KMS-11 (cell line): ENCODE measurements at regions not wholly inside any gene's neighbourhood (a gene's known extent, or its start where the extent isn't known, plus 50 kb on each side); places are given as distances from the start of the nearest gene placed in this dataset.

Source experiments
- H2AFZ ChIP-seq: fragments of 200-600 bp; sonication (generic); 2 replicates; pipeline ENCODE4 v1.6.1; 2016; ENCODE audit warnings: antibody characterized with exemption, mixed run types, low read depth
- H3K27ac ChIP-seq: fragments of 200-600 bp; sonication (generic); 2 replicates; pipeline ENCODE4 v1.6.1; 2016; ENCODE audit warnings: mild to moderate bottlenecking, mixed run types
- H3K27me3 ChIP-seq: fragments of 200-600 bp; sonication (generic); 2 replicates; pipeline ENCODE4 v1.6.1; 2017; ENCODE audit warnings: mild to moderate bottlenecking, low read depth, mixed run types, moderate library complexity; ENCODE audit not compliant: insufficient read depth
- H3K36me3 ChIP-seq: fragments of 200-600 bp; sonication (generic); 2 replicates; pipeline ENCODE4 v1.6.1; 2017; ENCODE audit warnings: mild to moderate bottlenecking, mixed run types; ENCODE audit not compliant: insufficient read depth
- H3K4me1 ChIP-seq: fragments of 200-600 bp; sonication (generic); 2 replicates; pipeline ENCODE4 v1.6.1; 2016; ENCODE audit warnings: mild to moderate bottlenecking, low read depth, mixed run types; ENCODE audit not compliant: poor library complexity, severe bottlenecking
- H3K4me2 ChIP-seq: fragments of 200-600 bp; sonication (generic); 2 replicates; pipeline ENCODE4 v1.7.0; 2016; ENCODE audit warnings: mild to moderate bottlenecking, mixed run types
- H3K4me3 ChIP-seq: fragments of 200-600 bp; sonication (generic); IDR thresholded peaks from 2 replicates; pipeline ENCODE4 v1.6.1; 2017; ENCODE audit warnings: low read depth, low read length, mixed read lengths; ENCODE audit not compliant: insufficient read depth
- H3K79me2 ChIP-seq: fragments of 200-600 bp; sonication (generic); 2 replicates; pipeline ENCODE4 v1.6.1; 2016; ENCODE audit warnings: low read depth, mixed run types; ENCODE audit not compliant: insufficient read depth
- H3K9ac ChIP-seq: fragments of 200-600 bp; sonication (generic); 2 replicates; pipeline ENCODE4 v1.6.1; 2016; ENCODE audit warnings: mild to moderate bottlenecking, mixed run types
- H4K20me1 ChIP-seq: fragments of 200-600 bp; sonication (generic); 2 replicates; pipeline ENCODE4 v1.6.1; 2016; ENCODE audit warnings: mild to moderate bottlenecking, mixed run types; ENCODE audit not compliant: insufficient read depth
- TF ChIP-seq, protein P1 (sequence below): fragments of 200-600 bp; sonication (generic); conservative IDR thresholded peaks from 2 replicates; pipeline ENCODE4 v1.6.1; 2017; ENCODE audit warnings: low read depth, mild to moderate bottlenecking, antibody characterized with exemption, low read length, moderate library complexity, mixed read lengths

GRCh38 chr6:92008757-92009502 lies 1410.4 kb downstream of the EPHA7 start:
- H3K79me2 ChIP-seq = no peaks in the 10 kb centered on the region
- H3K4me3 ChIP-seq = no peak overlapping the region
- H3K27me3 ChIP-seq = no peaks in the 10 kb centered on the region
- no peak overlapping the region for H3K9ac ChIP-seq
- H2AFZ ChIP-seq = no peak overlapping the region
- H3K27ac ChIP-seq = no peak overlapping the region
- TF ChIP-seq, protein P1, sequence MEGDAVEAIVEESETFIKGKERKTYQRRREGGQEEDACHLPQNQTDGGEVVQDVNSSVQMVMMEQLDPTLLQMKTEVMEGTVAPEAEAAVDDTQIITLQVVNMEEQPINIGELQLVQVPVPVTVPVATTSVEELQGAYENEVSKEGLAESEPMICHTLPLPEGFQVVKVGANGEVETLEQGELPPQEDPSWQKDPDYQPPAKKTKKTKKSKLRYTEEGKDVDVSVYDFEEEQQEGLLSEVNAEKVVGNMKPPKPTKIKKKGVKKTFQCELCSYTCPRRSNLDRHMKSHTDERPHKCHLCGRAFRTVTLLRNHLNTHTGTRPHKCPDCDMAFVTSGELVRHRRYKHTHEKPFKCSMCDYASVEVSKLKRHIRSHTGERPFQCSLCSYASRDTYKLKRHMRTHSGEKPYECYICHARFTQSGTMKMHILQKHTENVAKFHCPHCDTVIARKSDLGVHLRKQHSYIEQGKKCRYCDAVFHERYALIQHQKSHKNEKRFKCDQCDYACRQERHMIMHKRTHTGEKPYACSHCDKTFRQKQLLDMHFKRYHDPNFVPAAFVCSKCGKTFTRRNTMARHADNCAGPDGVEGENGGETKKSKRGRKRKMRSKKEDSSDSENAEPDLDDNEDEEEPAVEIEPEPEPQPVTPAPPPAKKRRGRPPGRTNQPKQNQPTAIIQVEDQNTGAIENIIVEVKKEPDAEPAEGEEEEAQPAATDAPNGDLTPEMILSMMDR = no peak
- no peaks in the 10 kb centered on the region for H3K36me3 ChIP-seq
- H3K4me1 ChIP-seq = no peaks in the 10 kb centered on the region
- no peaks in the 10 kb centered on the region for H4K20me1 ChIP-seq
- no peak overlapping the region for H3K4me2 ChIP-seq

DNA sequence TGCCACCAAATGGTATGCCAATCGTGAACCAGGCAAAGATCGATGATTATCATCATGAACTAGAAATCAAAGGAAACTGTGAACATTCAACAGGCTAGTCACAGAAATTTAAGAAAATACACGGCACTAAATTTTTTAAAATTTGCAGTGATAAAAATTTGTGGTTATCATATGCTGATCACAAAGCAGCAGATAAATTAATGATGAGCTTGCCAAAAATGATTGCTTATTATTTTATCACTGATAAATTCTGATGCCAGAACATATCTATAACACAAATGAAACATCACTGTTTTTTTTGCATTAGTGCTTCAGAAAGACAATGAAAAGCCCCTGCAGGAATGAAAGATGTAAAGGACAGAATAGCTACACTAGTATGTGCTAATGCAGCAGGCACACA lies 1413.2 kb upstream of the MAP3K7 start:
- TF ChIP-seq, protein P1 = no peak
- Histone ChIP-seq H3K36me3 (no peaks in the 10 kb centered on the region), H3K4me2 (no peak overlapping the region), H3K27ac (no peak overlapping the region), H4K20me1 (no peaks in the 10 kb centered on the region), H3K27me3 (no peaks in the 10 kb centered on the region), H3K9ac (no peak overlapping the region), H2AFZ (no peak overlapping the region), H3K4me3 (no peak overlapping the region), H3K4me1 (no peaks in the 10 kb centered on the region), H3K79me2 (no peaks in the 10 kb centered on the region)

DNA sequence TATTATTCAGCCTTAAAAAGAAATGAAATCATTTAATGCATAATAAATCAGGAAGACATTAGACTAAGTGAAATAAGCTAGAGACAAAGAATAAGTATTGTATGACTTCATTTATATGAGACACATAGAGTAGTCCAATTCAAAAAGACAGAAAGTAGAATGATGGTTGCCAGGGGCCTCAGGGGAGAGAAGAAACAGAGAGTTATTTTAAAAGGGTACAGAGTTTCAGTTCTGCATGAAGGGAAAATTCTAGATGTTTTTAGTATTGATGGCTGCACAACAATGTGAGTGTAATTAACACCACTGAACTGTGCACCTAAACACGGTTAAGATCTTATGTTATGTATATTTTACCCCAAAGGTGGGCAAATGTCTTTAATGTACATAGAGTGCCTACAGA lies 1407.9 kb upstream of the MAP3K7 start:
- TF ChIP-seq, protein P1 = no peak
- H3K4me1 ChIP-seq = no peaks in the 10 kb centered on the region
- H3K36me3 ChIP-seq = no peaks in the 10 kb centered on the region
- H3K79me2 ChIP-seq = no peaks in the 10 kb centered on the region
- no peak overlapping the region for H3K4me2 ChIP-seq
- H2AFZ ChIP-seq = no peak overlapping the region
- no peaks in the 10 kb centered on the region for H3K27me3 ChIP-seq
- no peak overlapping the region for H3K4me3 ChIP-seq
- no peak overlapping the region for H3K27ac ChIP-seq
- H4K20me1 ChIP-seq = no peaks in the 10 kb centered on the region
- no peak overlapping the region for H3K9ac ChIP-seq

DNA sequence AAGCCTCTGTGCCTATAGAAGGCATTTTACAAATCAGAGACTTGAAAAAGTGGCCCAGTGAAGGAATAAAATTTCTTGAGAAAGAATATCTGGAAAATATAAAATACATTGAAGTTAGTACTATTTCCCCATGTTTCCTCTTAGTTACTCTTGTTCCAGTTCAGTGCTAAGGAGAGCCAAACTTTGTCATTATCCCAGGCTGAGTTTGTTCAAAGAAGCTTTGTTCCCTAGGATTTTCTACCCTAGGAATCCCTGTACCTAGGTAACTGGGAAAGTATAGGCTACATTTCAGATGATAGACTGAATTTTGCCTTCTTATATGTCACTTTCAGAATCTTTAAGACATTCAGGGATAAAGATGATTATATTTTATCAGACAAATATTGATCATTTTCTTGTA lies 1395.7 kb upstream of the MAP3K7 start:
- Histone ChIP-seq H3K4me3 (no peak overlapping the region), H2AFZ (no peak overlapping the region), H3K79me2 (no peaks in the 10 kb centered on the region), H3K27ac (no peak overlapping the region), H3K9ac (no peak overlapping the region), H3K36me3 (no peaks in the 10 kb centered on the region), H4K20me1 (no peaks in the 10 kb centered on the region), H3K4me2 (no peak overlapping the region), H3K4me1 (no peaks in the 10 kb centered on the region), H3K27me3 (no peaks in the 10 kb centered on the region)
- TF ChIP-seq, protein P1 = no peak
